ENCODE measurements at regions not wholly inside any gene's neighbourhood (a gene's known extent, or its start where the extent isn't known, plus 50 kb on each side); places are given as distances from the start of the nearest gene placed in this dataset.

DNA sequence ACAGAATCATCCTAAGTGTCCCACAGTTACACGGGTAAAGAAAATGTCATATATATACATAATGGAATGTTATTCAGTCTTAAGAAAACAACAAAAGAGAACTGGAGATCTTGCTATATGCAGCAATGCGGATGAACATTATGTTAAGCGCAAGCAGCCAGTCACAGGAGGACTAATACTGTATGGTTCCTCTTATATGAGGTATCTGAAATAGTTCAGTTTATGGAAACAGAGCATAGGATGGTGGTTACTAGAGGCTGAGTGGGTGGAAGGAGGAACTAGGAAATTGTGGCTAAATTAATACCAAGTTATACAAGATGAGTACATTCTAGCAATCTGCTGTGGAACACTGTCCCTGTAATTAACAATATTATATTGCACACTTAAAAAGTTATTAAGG is 834.3 kb downstream of the KCNT2 start:
- no peaks in the 10 kb centered on the region for H3K4me1 ChIP-seq
- DNase-seq: no peak
- intact Hi-C loops (cut with DNase I; ENCODE audit: low total_unique reads) (no loop called here), in situ Hi-C loops (cut with MboI; ENCODE audit: low sequenced_read_pairs in 4 of 4) (no loop called here)
- TF ChIP-seq POLR2A (IDR thresholded peaks at IDR 0.05): no peak
- TF ChIP-seq, protein P1, sequence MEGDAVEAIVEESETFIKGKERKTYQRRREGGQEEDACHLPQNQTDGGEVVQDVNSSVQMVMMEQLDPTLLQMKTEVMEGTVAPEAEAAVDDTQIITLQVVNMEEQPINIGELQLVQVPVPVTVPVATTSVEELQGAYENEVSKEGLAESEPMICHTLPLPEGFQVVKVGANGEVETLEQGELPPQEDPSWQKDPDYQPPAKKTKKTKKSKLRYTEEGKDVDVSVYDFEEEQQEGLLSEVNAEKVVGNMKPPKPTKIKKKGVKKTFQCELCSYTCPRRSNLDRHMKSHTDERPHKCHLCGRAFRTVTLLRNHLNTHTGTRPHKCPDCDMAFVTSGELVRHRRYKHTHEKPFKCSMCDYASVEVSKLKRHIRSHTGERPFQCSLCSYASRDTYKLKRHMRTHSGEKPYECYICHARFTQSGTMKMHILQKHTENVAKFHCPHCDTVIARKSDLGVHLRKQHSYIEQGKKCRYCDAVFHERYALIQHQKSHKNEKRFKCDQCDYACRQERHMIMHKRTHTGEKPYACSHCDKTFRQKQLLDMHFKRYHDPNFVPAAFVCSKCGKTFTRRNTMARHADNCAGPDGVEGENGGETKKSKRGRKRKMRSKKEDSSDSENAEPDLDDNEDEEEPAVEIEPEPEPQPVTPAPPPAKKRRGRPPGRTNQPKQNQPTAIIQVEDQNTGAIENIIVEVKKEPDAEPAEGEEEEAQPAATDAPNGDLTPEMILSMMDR (IDR thresholded peaks at IDR 0.05 in 4 of 5, conservative IDR thresholded peaks at IDR 0.05 in 1 of 5): no peak
- ATAC-seq: no peak
- no peak overlapping the region for H3K4me3 ChIP-seq
- no peaks in the 10 kb centered on the region for H3K36me3 ChIP-seq
- H3K9me3 ChIP-seq: no peaks in the 10 kb centered on the region
- H3K27ac ChIP-seq: no peak overlapping the region
- H3K27me3 ChIP-seq: no peaks in the 10 kb centered on the region

GRCh38 chr1:195769461-195769860 is 838.8 kb downstream of the KCNT2 start:
- Histone ChIP-seq H3K4me3 (no peak overlapping the region), H3K4me1 (no peaks in the 10 kb centered on the region), H3K9me3 (no peaks in the 10 kb centered on the region), H3K27me3 (no peaks in the 10 kb centered on the region), H3K36me3 (no peaks in the 10 kb centered on the region), H3K27ac (no peak overlapping the region)
- in situ Hi-C loops (cut with MboI; ENCODE audit: low sequenced_read_pairs in 4 of 4): no loop called here
- intact Hi-C loops (cut with DNase I; ENCODE audit: low total_unique reads): no loop called here
- no peak for TF ChIP-seq POLR2A (IDR thresholded peaks at IDR 0.05)
- TF ChIP-seq, protein P1 (IDR thresholded peaks at IDR 0.05 in 4 of 5, conservative IDR thresholded peaks at IDR 0.05 in 1 of 5): no peak
- no peak for ATAC-seq
- DNase-seq: no peak

DNA sequence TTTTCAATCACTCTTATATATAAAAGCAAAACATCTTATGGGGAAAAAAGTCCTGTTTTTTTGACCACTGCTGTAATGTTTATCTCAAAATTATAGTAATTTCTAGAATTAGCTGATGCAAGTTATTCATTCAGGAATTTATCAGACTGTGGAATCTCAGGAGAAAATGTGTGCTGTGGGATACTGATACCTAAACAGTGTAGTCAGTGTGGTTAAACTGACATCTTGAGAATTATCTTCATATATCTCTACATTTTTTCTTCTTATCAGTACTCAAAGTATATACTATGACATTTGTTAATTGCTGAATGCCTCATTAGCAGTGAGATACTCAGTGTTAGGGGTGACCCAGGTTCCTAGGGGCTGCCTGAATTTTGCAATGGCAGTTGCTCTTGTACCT is 839.3 kb downstream of the KCNT2 start:
- ATAC-seq (no peak), DNase-seq (no peak)
- Histone ChIP-seq H3K9me3 (no peaks in the 10 kb centered on the region), H3K4me3 (no peak overlapping the region), H3K27ac (no peak overlapping the region), H3K4me1 (no peaks in the 10 kb centered on the region), H3K36me3 (no peaks in the 10 kb centered on the region), H3K27me3 (no peaks in the 10 kb centered on the region)
- in situ Hi-C loops (cut with MboI; ENCODE audit: low sequenced_read_pairs in 4 of 4) (no loop called here), intact Hi-C loops (cut with DNase I; ENCODE audit: low total_unique reads) (no loop called here)
- TF ChIP-seq, protein P1 (IDR thresholded peaks at IDR 0.05 in 4 of 5, conservative IDR thresholded peaks at IDR 0.05 in 1 of 5): no peak
- no peak for TF ChIP-seq POLR2A (IDR thresholded peaks at IDR 0.05)

DNA sequence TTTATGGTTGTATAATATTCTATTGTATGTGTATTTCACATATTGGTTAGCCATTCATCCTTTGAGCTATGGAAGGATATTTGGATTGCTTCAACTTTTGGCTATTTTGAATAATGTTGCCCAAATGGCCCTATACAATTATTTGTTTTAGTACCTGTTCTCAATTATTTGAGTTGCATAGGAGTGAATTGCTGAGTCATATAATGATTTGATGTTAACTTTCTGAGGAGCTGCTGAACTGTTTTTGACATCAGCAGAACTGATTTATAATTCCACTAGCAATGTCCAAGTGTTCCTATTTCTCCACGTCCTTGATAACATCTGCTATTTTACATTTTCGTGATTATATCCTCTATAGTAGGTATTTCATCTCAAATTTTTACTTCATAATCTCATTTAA is 839.9 kb downstream of the KCNT2 start:
- H3K27ac ChIP-seq: no peak overlapping the region
- DNase-seq (no peak), ATAC-seq (no peak)
- no peaks in the 10 kb centered on the region for H3K9me3 ChIP-seq
- intact Hi-C loops (cut with DNase I; ENCODE audit: low total_unique reads) (no loop called here), in situ Hi-C loops (cut with MboI; ENCODE audit: low sequenced_read_pairs in 4 of 4) (no loop called here)
- H3K27me3 ChIP-seq: no peaks in the 10 kb centered on the region
- no peak overlapping the region for H3K4me3 ChIP-seq
- TF ChIP-seq, protein P1 (IDR thresholded peaks at IDR 0.05 in 4 of 5, conservative IDR thresholded peaks at IDR 0.05 in 1 of 5): no peak
- no peak for TF ChIP-seq POLR2A (IDR thresholded peaks at IDR 0.05)
- no peaks in the 10 kb centered on the region for H3K4me1 ChIP-seq
- H3K36me3 ChIP-seq: no peaks in the 10 kb centered on the region

- Histone ChIP-seq H3K36me3 (no peaks in the 10 kb centered on the region), H3K4me3 (no peak overlapping the region), H3K27me3 (no peaks in the 10 kb centered on the region), H3K27ac (no peak overlapping the region), H3K4me1 (no peaks in the 10 kb centered on the region), H3K9me3 (no peaks in the 10 kb centered on the region)
- no peak for ATAC-seq
- no peak for DNase-seq
- in situ Hi-C loops (cut with MboI; ENCODE audit: low sequenced_read_pairs in 4 of 4) (no loop called here), intact Hi-C loops (cut with DNase I; ENCODE audit: low total_unique reads) (no loop called here)
- TF ChIP-seq, protein P1 (IDR thresholded peaks at IDR 0.05 in 4 of 5, conservative IDR thresholded peaks at IDR 0.05 in 1 of 5): no peak
- TF ChIP-seq POLR2A (IDR thresholded peaks at IDR 0.05): no peak
These were observed 841.5 kb downstream of the KCNT2 start for GRCh38 chr1:195766709-195767108.
